ENCODE measurements at regions not wholly inside any gene's neighbourhood (a gene's known extent, or its start where the extent isn't known, plus 50 kb on each side); places are given as distances from the start of the nearest gene placed in this dataset.

GRCh38 chr4:36000941-36001557 lies 243.3 kb downstream of the ARAP2 start:
- Mint-ChIP-seq H3K9me3 (no peaks in the 10 kb centered on the region), H3K4me3 (no peak overlapping the region), H3K27ac (no peak overlapping the region), H3K36me3 (no peaks in the 10 kb centered on the region), H3K4me1 (no peaks in the 10 kb centered on the region), H3K27me3 (ENCODE audit: insufficient read depth, low read depth) (no peaks in the 10 kb centered on the region)
- TF ChIP-seq EZH2 (IDR thresholded peaks at IDR 0.05) = no peak
- TF ChIP-seq EZH2phosphoT487 (IDR thresholded peaks at IDR 0.05) = no peak
- TF ChIP-seq CTCF (IDR thresholded peaks at IDR 0.05) = no peak
- no peak for DNase-seq (ENCODE audit: low spot score)
- H4K20me1 ChIP-seq (ENCODE audit: low read depth) = no peaks in the 10 kb centered on the region
- no peaks in the 10 kb centered on the region for H3K79me2 ChIP-seq (ENCODE audit: low read depth)
- H3F3A ChIP-seq (ENCODE audit: low read depth) = no peaks in the 10 kb centered on the region
- no peaks in the 10 kb centered on the region for H3K4me1 ChIP-seq
- no peak overlapping the region for H3K27ac ChIP-seq
- H3K9ac ChIP-seq = no peak overlapping the region
- H3K4me3 ChIP-seq = no peak overlapping the region
- no peak overlapping the region for H3K4me2 ChIP-seq
- H3K9me3 ChIP-seq (ENCODE audit: low read depth) = no peaks in the 10 kb centered on the region
- no peaks in the 10 kb centered on the region for H3K36me3 ChIP-seq
- H3K27me3 ChIP-seq = no peaks in the 10 kb centered on the region
- H2AFZ ChIP-seq (replicated peaks) = no peak overlapping the region

GRCh38 chr4:36003051-36003450 lies 241.3 kb downstream of the ARAP2 start:
- Histone ChIP-seq H3K9ac (no peak overlapping the region), H3K36me3 (no peaks in the 10 kb centered on the region), H3F3A (ENCODE audit: low read depth) (no peaks in the 10 kb centered on the region), H3K4me1 (no peaks in the 10 kb centered on the region), H3K27ac (no peak overlapping the region), H3K27me3 (no peaks in the 10 kb centered on the region), H3K9me3 (ENCODE audit: low read depth) (no peaks in the 10 kb centered on the region), H3K79me2 (ENCODE audit: low read depth) (no peaks in the 10 kb centered on the region), H3K4me2 (no peak overlapping the region), H4K20me1 (ENCODE audit: low read depth) (no peaks in the 10 kb centered on the region), H2AFZ (replicated peaks) (no peak overlapping the region), H3K4me3 (no peak overlapping the region)
- Mint-ChIP-seq H3K4me1 (no peaks in the 10 kb centered on the region), H3K36me3 (no peaks in the 10 kb centered on the region), H3K4me3 (no peak overlapping the region), H3K27me3 (ENCODE audit: insufficient read depth, low read depth) (no peaks in the 10 kb centered on the region), H3K9me3 (no peaks in the 10 kb centered on the region), H3K27ac (no peak overlapping the region)
- TF ChIP-seq CTCF (IDR thresholded peaks at IDR 0.05) (no peak), EZH2phosphoT487 (IDR thresholded peaks at IDR 0.05) (no peak), EZH2 (IDR thresholded peaks at IDR 0.05) (no peak)
- DNase-seq (ENCODE audit: low spot score) = no peak

GRCh38 chr4:36004204-36004851 lies 240.0 kb downstream of the ARAP2 start:
- H3K4me1 Mint-ChIP-seq = no peaks in the 10 kb centered on the region
- no peak overlapping the region for H3K27ac ChIP-seq
- no peak overlapping the region for H3K9ac ChIP-seq
- no peak overlapping the region for H3K27ac Mint-ChIP-seq
- TF ChIP-seq EZH2phosphoT487 (IDR thresholded peaks at IDR 0.05) (no peak), EZH2 (IDR thresholded peaks at IDR 0.05) (no peak), CTCF (IDR thresholded peaks at IDR 0.05) (no peak)
- no peaks in the 10 kb centered on the region for H3K9me3 Mint-ChIP-seq
- H3K27me3 Mint-ChIP-seq (ENCODE audit: insufficient read depth, low read depth) = no peaks in the 10 kb centered on the region
- H3F3A ChIP-seq (ENCODE audit: low read depth) = no peaks in the 10 kb centered on the region
- H3K4me3 ChIP-seq = no peak overlapping the region
- H3K27me3 ChIP-seq = no peaks in the 10 kb centered on the region
- H3K4me3 Mint-ChIP-seq = no peak overlapping the region
- H3K9me3 ChIP-seq (ENCODE audit: low read depth) = no peaks in the 10 kb centered on the region
- H3K79me2 ChIP-seq (ENCODE audit: low read depth) = no peaks in the 10 kb centered on the region
- H3K36me3 ChIP-seq = no peaks in the 10 kb centered on the region
- H4K20me1 ChIP-seq (ENCODE audit: low read depth) = no peaks in the 10 kb centered on the region
- H3K4me1 ChIP-seq = no peaks in the 10 kb centered on the region
- no peak overlapping the region for H2AFZ ChIP-seq (replicated peaks)
- H3K36me3 Mint-ChIP-seq = no peaks in the 10 kb centered on the region
- no peak overlapping the region for H3K4me2 ChIP-seq
- no peak for DNase-seq (ENCODE audit: low spot score)

Measured in neural progenitor cell (in vitro differentiated cells).